ENCODE measurements at regions not wholly inside any gene's neighbourhood (a gene's known extent, or its start where the extent isn't known, plus 50 kb on each side); places are given as distances from the start of the nearest gene placed in this dataset.

GRCh38 chr6:104525677-104526322 lies 333.9 kb downstream of the HACE1 start:
- CTCF ChIA-PET, result interaction anchor here (0.6 to 2.8 kb wide), 25 partner anchors 9 to 257 kb away, joined by 3 to 23 read pairs (median 3); no protein-coding TSS in a partner anchor
- TF ChIP-seq CTCF (IDR thresholded peaks at IDR 0.05; ENCODE audit: insufficient read depth, low read length, missing control alignments), result peak; percentile 81
- POLR2A ChIA-PET, result no interaction called here
- peak overlapping the region; percentile 44 for H3K4me3 ChIP-seq (ENCODE audit: low read depth, low read length)
- no peak for DNase-seq (ENCODE audit: low read depth, low spot score)

GRCh38 chr6:104522533-104522932 lies 337.2 kb downstream of the HACE1 start:
- ChIA-PET CTCF (no interaction called here), POLR2A (interaction anchor here (0.5 kb wide), 1 partner anchor 477 kb away, joined by 3 read pairs; no protein-coding TSS in a partner anchor)
- DNase-seq (ENCODE audit: low read depth, low spot score), result no peak
- TF ChIP-seq CTCF (IDR thresholded peaks at IDR 0.05; ENCODE audit: insufficient read depth, low read length, missing control alignments), result no peak
- no peak overlapping the region for H3K4me3 ChIP-seq (ENCODE audit: low read depth, low read length)

GRCh38 chr6:104521176-104521575 lies 338.5 kb downstream of the HACE1 start:
- H3K4me3 ChIP-seq (ENCODE audit: low read depth, low read length), result no peak overlapping the region
- no peak for DNase-seq (ENCODE audit: low read depth, low spot score)
- no peak for TF ChIP-seq CTCF (IDR thresholded peaks at IDR 0.05; ENCODE audit: insufficient read depth, low read length, missing control alignments)
- POLR2A ChIA-PET, result no interaction called here
- CTCF ChIA-PET, result interaction anchor here (0.6 to 1.1 kb wide), 2 partner anchors 17 to 334 kb away, joined by 3 read pairs; no protein-coding TSS in a partner anchor

- no peak for TF ChIP-seq CTCF (IDR thresholded peaks at IDR 0.05; ENCODE audit: insufficient read depth, low read length, missing control alignments)
- CTCF ChIA-PET, result no interaction called here
- POLR2A ChIA-PET, result no interaction called here
- H3K4me3 ChIP-seq (ENCODE audit: low read depth, low read length), result no peak overlapping the region
- no peak for DNase-seq (ENCODE audit: low read depth, low spot score)
These were observed 340.2 kb downstream of the HACE1 start for GRCh38 chr6:104519566-104519965.

GRCh38 chr6:104509355-104509754 lies 350.4 kb downstream of the HACE1 start:
- no peak overlapping the region for H3K4me3 ChIP-seq (ENCODE audit: low read depth, low read length)
- DNase-seq (ENCODE audit: low read depth, low spot score), result no peak
- POLR2A ChIA-PET, result no interaction called here
- CTCF ChIA-PET, result interaction anchor here (2.4 kb wide), 1 partner anchor 16 kb away, joined by 8 read pairs; no protein-coding TSS in a partner anchor
- TF ChIP-seq CTCF (IDR thresholded peaks at IDR 0.05; ENCODE audit: insufficient read depth, low read length, missing control alignments), result no peak

- no peak for TF ChIP-seq CTCF (IDR thresholded peaks at IDR 0.05; ENCODE audit: insufficient read depth, low read length, missing control alignments)
- no peak overlapping the region for H3K4me3 ChIP-seq (ENCODE audit: low read depth, low read length)
- DNase-seq (ENCODE audit: low read depth, low spot score), result no peak
- ChIA-PET CTCF (interaction anchor here (1.3 kb wide), 1 partner anchor 19 kb away, joined by 6 read pairs; no protein-coding TSS in a partner anchor), POLR2A (no interaction called here)
These were observed 353.3 kb downstream of the HACE1 start for GRCh38 chr6:104506429-104506828.
